Astrocyte (in vitro differentiated cells and primary cell): ENCODE measurements at regions not wholly inside any gene's neighbourhood (a gene's known extent, or its start where the extent isn't known, plus 50 kb on each side); places are given as distances from the start of the nearest gene placed in this dataset.

Source experiments
- DNase-seq: peaks from one replicate; pipeline ENCODE4 v3.0.0-alpha.2; 2010; ENCODE audit warnings: low read depth
- FAIRE-seq: peaks from 2 replicates; lab custom pipeline; 2011; peaks lifted over from hg19 to GRCh38; lab: Jason Lieb, UNC
- H2AFZ ChIP-seq: 2 replicates; pipeline ENCODE4 v1.6.0; 2012; ENCODE audit warnings: low read depth, low read length, inconsistent platforms
- H3K27ac ChIP-seq: 2 replicates; pipeline ENCODE4 v1.5.1; 2011; ENCODE audit warnings: low read depth, low read length, inconsistent platforms
- H3K27me3 ChIP-seq: 2 replicates; pipeline ENCODE4 v1.6.0; 2011; ENCODE audit warnings: low read length, inconsistent platforms; ENCODE audit not compliant: insufficient read depth
- H3K36me3 ChIP-seq: 2 replicates; pipeline ENCODE4 v1.5.1; 2011; ENCODE audit warnings: low read length, inconsistent platforms; ENCODE audit not compliant: insufficient read depth
- H3K4me1 ChIP-seq: 2 replicates; pipeline ENCODE4 v1.5.1; 2011; ENCODE audit warnings: low read length, inconsistent platforms; ENCODE audit not compliant: insufficient read depth
- H3K4me2 ChIP-seq: 2 replicates; pipeline ENCODE4 v1.6.0; 2012; ENCODE audit warnings: low read length, inconsistent platforms
- H3K4me3 ChIP-seq: 2 replicates; pipeline ENCODE4 v1.5.1; 2011; ENCODE audit warnings: low read depth, mild to moderate bottlenecking, low read length, inconsistent platforms; ENCODE audit not compliant: insufficient read depth
- H3K79me2 ChIP-seq: 2 replicates; pipeline ENCODE4 v1.6.0; 2012; ENCODE audit warnings: mild to moderate bottlenecking, low read length, inconsistent platforms; ENCODE audit not compliant: insufficient read depth
- H3K9ac ChIP-seq: 2 replicates; pipeline ENCODE4 v1.6.0; 2012; ENCODE audit warnings: mild to moderate bottlenecking, low read length, inconsistent platforms
- H3K9me3 ChIP-seq: 2 replicates; pipeline ENCODE4 v1.5.1; 2012; ENCODE audit warnings: low read depth, mild to moderate bottlenecking, low read length, inconsistent platforms; ENCODE audit not compliant: insufficient read depth
- H4K20me1 ChIP-seq: 2 replicates; pipeline ENCODE4 v1.6.0; 2012; ENCODE audit warnings: low read length, inconsistent platforms; ENCODE audit not compliant: insufficient read depth
- H3K27ac Mint-ChIP-seq: one replicate; pipeline ENCODE4 v1.8.0; 2021; ENCODE audit warnings: mild to moderate bottlenecking, mixed read lengths; ENCODE audit not compliant: unreplicated experiment
- H3K27me3 Mint-ChIP-seq: one replicate; pipeline ENCODE4 v1.8.0; 2021; ENCODE audit warnings: low read depth, mixed read lengths; ENCODE audit not compliant: unreplicated experiment
- H3K36me3 Mint-ChIP-seq: one replicate; pipeline ENCODE4 v1.8.0; 2021; ENCODE audit warnings: low read depth, mixed read lengths; ENCODE audit not compliant: unreplicated experiment
- H3K4me1 Mint-ChIP-seq: one replicate; pipeline ENCODE4 v1.8.0; 2021; ENCODE audit warnings: low read depth, mixed read lengths; ENCODE audit not compliant: unreplicated experiment
- H3K4me3 Mint-ChIP-seq: one replicate; pipeline ENCODE4 v1.8.0; 2021; ENCODE audit warnings: mild to moderate bottlenecking, moderate library complexity, mixed read lengths; ENCODE audit not compliant: unreplicated experiment
- H3K9me3 Mint-ChIP-seq: one replicate; pipeline ENCODE4 v1.8.0; 2021; ENCODE audit warnings: mild to moderate bottlenecking, mixed read lengths; ENCODE audit not compliant: unreplicated experiment
- EZH2 ChIP-seq: IDR thresholded peaks from 2 replicates; pipeline ENCODE4 v1.6.1; 2012; ENCODE audit warnings: mild to moderate bottlenecking, low read length, inconsistent platforms; ENCODE audit not compliant: insufficient read depth
- TF ChIP-seq, protein P1 (sequence below): IDR thresholded peaks from 2 replicates; pipeline ENCODE4 v1.5.1; 2011; ENCODE audit warnings: low read depth, mild to moderate bottlenecking, inconsistent platforms, low read length, moderate library complexity; ENCODE audit not compliant: insufficient read depth

DNA sequence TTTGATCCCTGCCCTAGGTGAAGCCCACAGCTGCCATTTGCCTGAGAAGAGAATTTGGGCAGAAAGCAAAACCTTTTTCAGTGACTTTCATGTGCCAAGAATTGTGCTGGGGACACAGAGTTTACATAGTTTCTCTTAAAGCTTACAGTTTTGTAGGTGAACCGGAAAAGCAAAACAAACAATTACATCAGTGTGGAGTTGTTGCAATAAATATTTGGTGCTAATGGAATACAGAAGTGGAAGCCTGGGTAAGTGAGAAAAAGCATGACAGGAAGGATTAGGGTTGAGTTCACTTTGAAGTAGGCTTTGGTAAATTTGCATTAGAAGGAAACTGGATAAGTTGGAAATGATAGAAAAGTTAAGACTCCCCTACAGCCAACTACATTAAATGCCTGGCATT lies 82.7 kb downstream of the RASSF10 start:
- H3K27me3 Mint-ChIP-seq = peaks cover 4% of the 10 kb centered on the region
- H3K4me1 ChIP-seq = no peaks in the 10 kb centered on the region
- H3K27me3 ChIP-seq = no peaks in the 10 kb centered on the region
- FAIRE-seq = no peak
- H3K27ac ChIP-seq = no peak overlapping the region
- H4K20me1 ChIP-seq = no peaks in the 10 kb centered on the region
- no peaks in the 10 kb centered on the region for H3K36me3 Mint-ChIP-seq
- H3K4me3 Mint-ChIP-seq = no peak overlapping the region
- H2AFZ ChIP-seq = no peak overlapping the region
- H3K9me3 Mint-ChIP-seq = peaks cover 16% of the 10 kb centered on the region
- no peak overlapping the region for H3K27ac Mint-ChIP-seq
- DNase-seq = no peak
- H3K79me2 ChIP-seq = no peaks in the 10 kb centered on the region
- no peaks in the 10 kb centered on the region for H3K9me3 ChIP-seq
- H3K4me3 ChIP-seq = no peak overlapping the region
- H3K36me3 ChIP-seq = no peaks in the 10 kb centered on the region
- H3K4me2 ChIP-seq = no peak overlapping the region
- no peak for TF ChIP-seq EZH2
- TF ChIP-seq, protein P1, sequence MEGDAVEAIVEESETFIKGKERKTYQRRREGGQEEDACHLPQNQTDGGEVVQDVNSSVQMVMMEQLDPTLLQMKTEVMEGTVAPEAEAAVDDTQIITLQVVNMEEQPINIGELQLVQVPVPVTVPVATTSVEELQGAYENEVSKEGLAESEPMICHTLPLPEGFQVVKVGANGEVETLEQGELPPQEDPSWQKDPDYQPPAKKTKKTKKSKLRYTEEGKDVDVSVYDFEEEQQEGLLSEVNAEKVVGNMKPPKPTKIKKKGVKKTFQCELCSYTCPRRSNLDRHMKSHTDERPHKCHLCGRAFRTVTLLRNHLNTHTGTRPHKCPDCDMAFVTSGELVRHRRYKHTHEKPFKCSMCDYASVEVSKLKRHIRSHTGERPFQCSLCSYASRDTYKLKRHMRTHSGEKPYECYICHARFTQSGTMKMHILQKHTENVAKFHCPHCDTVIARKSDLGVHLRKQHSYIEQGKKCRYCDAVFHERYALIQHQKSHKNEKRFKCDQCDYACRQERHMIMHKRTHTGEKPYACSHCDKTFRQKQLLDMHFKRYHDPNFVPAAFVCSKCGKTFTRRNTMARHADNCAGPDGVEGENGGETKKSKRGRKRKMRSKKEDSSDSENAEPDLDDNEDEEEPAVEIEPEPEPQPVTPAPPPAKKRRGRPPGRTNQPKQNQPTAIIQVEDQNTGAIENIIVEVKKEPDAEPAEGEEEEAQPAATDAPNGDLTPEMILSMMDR = no peak
- H3K4me1 Mint-ChIP-seq = peaks cover 2% of the 10 kb centered on the region
- H3K9ac ChIP-seq = no peak overlapping the region

DNA sequence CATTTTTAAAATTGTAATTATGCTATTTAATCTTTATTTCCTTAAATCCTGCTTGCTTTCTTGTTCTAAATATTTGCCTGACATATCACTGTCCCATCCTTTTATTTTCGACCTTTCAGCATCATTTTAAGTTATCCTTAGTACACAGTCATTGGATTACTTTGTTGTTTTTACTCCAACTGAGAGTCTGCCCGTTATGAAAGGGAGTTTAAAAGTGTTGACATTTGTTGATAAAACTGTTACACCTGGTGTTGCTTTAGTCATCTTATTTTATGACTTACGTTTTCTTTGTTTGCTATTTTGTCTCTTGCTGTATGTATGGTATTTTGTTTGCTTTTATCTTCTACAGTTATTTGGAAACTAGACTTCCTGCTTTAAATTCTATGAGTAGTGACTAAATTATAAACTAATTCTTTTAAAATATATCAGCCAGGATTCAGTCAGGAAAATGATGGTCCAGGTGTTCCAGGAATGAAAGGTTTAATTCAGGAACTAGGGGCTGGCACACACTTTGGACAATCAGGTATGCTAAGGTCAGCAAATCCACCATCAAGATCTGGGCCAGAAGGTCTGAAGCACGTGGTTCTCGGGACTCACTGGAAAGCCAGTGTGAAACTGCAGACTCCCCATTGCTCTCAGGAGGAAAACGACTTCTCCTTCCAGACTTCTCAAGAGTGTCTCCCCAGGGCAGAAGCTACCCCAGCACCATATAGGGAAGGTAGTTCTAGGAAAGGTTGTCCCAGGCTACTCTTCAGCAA lies 86.0 kb downstream of the RASSF10 start:
- H3K27ac ChIP-seq = no peak overlapping the region
- Mint-ChIP-seq H3K9me3 (peaks cover 4% of the 10 kb centered on the region), H3K27ac (no peak overlapping the region), H3K27me3 (no peaks in the 10 kb centered on the region), H3K4me1 (peaks cover 2% of the 10 kb centered on the region), H3K4me3 (no peak overlapping the region), H3K36me3 (no peaks in the 10 kb centered on the region)
- no peak overlapping the region for H2AFZ ChIP-seq
- DNase-seq = no peak
- FAIRE-seq = no peak
- H3K9me3 ChIP-seq = no peaks in the 10 kb centered on the region
- no peaks in the 10 kb centered on the region for H3K4me1 ChIP-seq
- H3K36me3 ChIP-seq = no peaks in the 10 kb centered on the region
- H3K27me3 ChIP-seq = no peaks in the 10 kb centered on the region
- no peaks in the 10 kb centered on the region for H3K79me2 ChIP-seq
- TF ChIP-seq EZH2 = no peak
- TF ChIP-seq, protein P1 = no peak
- H3K9ac ChIP-seq = no peak overlapping the region
- no peak overlapping the region for H3K4me3 ChIP-seq
- H4K20me1 ChIP-seq = no peaks in the 10 kb centered on the region
- H3K4me2 ChIP-seq = no peak overlapping the region

DNA sequence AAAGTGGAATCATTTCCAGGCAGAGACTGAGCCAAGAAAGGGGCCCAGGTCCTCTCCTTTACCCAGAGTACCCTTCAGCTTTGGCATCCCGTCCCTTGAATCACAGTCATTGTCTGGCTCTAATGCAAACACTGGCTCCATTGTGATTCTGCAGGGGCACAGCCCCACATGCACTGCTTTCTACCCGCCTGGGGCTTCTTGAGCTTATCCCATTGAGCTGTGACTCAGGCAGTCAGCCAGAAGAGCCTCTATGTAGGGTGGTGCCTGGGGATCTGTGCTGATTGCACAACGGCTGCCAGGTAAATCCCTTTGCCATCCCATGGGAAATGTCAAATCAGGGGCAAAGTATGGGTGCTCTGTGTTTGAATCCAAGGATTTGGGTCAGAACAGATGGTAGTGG lies 88.9 kb downstream of the RASSF10 start:
- H3K4me3 Mint-ChIP-seq = no peak overlapping the region

More for the DNA sequence above, 88.9 kb downstream of the RASSF10 start:
- Mint-ChIP-seq H3K9me3 (no peaks in the 10 kb centered on the region), H3K27me3 (no peaks in the 10 kb centered on the region), H3K4me1 (no peaks in the 10 kb centered on the region), H3K27ac (no peak overlapping the region), H3K36me3 (no peaks in the 10 kb centered on the region)
- Histone ChIP-seq H4K20me1 (no peaks in the 10 kb centered on the region), H3K79me2 (no peaks in the 10 kb centered on the region), H3K4me1 (no peaks in the 10 kb centered on the region), H3K9ac (no peak overlapping the region), H2AFZ (no peak overlapping the region), H3K9me3 (peaks cover 4% of the 10 kb centered on the region), H3K27ac (no peak overlapping the region), H3K36me3 (no peaks in the 10 kb centered on the region), H3K27me3 (peaks cover under 1% of the 10 kb centered on the region), H3K4me2 (no peak overlapping the region), H3K4me3 (no peak overlapping the region)
- no peak for FAIRE-seq
- TF ChIP-seq EZH2 = no peak
- TF ChIP-seq, protein P1 = no peak
- DNase-seq = no peak
